ENCODE measurements at regions not wholly inside any gene's neighbourhood (a gene's known extent, or its start where the extent isn't known, plus 50 kb on each side); places are given as distances from the start of the nearest gene placed in this dataset.
"Not testable (repeated sequence)": the region's sequence is repeated elsewhere in the genome, so short reads cannot be mapped to it uniquely, and the experiment has no call there.

DNA sequence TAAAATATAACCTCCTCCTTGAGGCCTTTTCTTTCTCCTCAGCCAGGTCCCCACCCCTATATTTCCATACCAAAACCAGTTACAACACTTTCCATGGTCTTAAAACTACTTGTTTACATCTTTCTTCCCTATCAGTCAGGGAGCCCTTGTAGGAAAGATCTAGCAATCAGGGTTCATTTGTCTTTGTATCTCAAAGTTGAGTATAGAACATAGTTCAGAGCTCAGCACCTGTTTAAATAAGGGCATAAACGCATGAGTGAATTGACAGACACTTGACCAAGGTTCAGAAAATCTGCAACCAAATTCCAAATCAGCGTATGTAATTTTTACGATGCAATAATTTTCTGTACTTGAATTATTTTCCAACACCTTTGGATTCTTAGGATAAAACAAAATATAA lies 352.2 kb upstream of the MAGEB16 start:
- H3K27ac ChIP-seq, result no peak overlapping the region
- TF ChIP-seq ZFX (IDR thresholded peaks at IDR 0.05), result no peak
- TF ChIP-seq, protein P1, sequence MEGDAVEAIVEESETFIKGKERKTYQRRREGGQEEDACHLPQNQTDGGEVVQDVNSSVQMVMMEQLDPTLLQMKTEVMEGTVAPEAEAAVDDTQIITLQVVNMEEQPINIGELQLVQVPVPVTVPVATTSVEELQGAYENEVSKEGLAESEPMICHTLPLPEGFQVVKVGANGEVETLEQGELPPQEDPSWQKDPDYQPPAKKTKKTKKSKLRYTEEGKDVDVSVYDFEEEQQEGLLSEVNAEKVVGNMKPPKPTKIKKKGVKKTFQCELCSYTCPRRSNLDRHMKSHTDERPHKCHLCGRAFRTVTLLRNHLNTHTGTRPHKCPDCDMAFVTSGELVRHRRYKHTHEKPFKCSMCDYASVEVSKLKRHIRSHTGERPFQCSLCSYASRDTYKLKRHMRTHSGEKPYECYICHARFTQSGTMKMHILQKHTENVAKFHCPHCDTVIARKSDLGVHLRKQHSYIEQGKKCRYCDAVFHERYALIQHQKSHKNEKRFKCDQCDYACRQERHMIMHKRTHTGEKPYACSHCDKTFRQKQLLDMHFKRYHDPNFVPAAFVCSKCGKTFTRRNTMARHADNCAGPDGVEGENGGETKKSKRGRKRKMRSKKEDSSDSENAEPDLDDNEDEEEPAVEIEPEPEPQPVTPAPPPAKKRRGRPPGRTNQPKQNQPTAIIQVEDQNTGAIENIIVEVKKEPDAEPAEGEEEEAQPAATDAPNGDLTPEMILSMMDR (conservative IDR thresholded peaks at IDR 0.05), result no peak

- no peak overlapping the region for H3K27ac ChIP-seq
- no peak for TF ChIP-seq ZFX (IDR thresholded peaks at IDR 0.05)
- TF ChIP-seq, protein P1 (conservative IDR thresholded peaks at IDR 0.05), result no peak
Observed at GRCh38 chrX:35456891-35457290, 341.3 kb upstream of the MAGEB16 start.

DNA sequence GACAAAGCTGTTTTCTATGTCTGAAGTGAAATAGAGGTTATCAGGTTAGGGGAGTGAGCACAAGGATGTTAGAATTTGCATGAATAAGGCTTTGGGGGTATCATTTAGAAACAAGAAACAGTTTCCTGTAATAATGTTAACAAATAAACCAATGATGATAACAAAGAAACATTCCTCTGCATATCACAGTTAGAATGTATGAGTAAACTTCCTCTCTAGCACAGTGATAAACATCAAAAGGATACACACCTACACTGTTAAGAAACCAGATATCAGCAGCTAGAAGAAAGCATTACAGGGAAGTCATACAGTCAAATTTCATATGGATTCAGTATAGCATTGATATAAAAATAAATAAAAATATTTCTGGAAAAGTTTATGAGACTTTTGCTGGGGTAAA lies 340.0 kb upstream of the MAGEB16 start:
- H3K27ac ChIP-seq, result no peak overlapping the region
- no peak for TF ChIP-seq ZFX (IDR thresholded peaks at IDR 0.05)
- TF ChIP-seq, protein P1 (conservative IDR thresholded peaks at IDR 0.05), result no peak

DNA sequence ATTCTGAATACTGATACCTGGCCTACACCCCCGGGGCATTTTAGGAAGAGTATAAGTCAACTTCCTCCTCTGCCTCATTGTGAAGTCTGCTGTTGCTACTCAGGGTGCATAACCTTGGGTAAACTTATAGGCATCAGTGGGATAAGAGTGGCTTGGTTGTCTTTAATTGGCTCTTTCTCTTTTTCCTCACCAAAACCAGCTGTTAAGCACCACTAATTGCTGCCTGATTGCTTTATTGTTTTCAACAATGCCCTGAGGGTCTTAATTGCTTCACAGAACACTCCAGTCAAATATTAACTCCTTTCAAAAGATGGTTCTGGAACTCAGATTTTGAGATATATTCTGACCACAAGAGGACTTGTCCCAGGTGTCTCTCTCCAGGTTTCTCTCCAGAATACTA lies 337.0 kb upstream of the MAGEB16 start:
- no peak for TF ChIP-seq ZFX (IDR thresholded peaks at IDR 0.05)
- no peak overlapping the region for H3K27ac ChIP-seq

GRCh38 chrX:35496671-35497070 lies 301.5 kb upstream of the MAGEB16 start:
- not testable (repeated sequence) for H3K27ac ChIP-seq

GRCh38 chrX:35497453-35497852 lies 300.7 kb upstream of the MAGEB16 start:
- not testable (repeated sequence) for H3K27ac ChIP-seq

DNA sequence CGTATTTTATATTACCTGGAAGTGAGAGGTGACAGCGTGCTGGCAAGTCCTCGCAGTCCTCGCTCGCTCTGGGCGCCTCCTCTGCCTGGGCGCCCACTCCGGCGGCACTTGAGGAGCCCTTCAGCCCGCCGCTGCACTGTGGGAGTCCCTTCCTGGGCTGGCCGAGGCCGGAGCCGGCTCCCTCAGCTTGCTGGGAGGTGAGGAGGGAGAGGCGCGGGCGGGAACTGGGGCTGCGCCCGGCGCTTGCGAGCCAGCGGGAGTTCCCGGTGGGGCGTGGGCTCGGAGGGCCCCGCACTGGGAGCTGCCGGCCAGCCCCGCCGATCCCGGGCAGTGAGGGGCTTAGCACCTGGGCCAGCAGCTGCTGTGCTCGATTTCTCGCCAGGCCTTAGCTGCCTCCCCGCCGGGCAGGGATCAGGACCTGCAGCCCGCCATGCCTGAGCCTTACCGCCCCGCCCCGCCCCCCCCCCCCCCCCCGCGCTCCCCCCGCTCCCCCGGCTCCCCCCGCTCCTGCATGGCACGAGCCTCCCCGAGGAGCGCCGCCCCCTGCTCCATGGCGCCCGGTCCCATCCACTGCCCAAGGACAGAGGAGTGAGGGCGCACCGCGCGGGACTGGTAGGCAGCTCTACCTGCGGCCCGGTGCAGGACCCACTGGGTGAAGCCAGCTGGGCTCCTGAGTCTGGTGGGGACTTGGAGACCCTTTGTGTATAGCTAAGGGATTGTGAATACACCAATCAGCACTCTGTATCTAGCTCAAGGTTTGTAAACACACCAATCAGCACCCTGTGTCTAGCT lies 298.9 kb upstream of the MAGEB16 start:
- TF ChIP-seq, protein P1 (conservative IDR thresholded peaks at IDR 0.05), result no peak
- TF ChIP-seq ZFX (IDR thresholded peaks at IDR 0.05), result no peak
- no peak overlapping the region for H3K27ac ChIP-seq

DNA sequence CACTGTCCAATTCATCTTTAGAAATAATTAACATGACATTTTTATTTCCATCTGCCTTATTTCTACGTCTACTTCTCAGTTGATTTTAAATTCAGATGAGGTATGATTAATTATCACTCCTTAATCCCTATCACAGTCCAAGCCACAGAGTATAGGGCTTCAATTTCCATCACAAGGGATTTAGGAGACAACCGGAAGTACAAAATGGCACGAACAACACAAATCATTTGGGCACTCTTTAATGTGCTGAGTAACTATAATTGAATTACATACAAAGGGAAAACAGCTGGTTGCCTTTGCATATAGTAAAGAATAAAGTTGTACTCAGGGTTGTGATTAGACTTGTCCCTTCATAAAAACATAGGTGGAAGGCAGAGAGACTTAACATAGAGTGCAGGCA lies 290.4 kb upstream of the MAGEB16 start:
- no peak overlapping the region for H3K27ac ChIP-seq
- no peak for TF ChIP-seq ZFX (IDR thresholded peaks at IDR 0.05)
- TF ChIP-seq, protein P1 (conservative IDR thresholded peaks at IDR 0.05), result no peak

- not testable (repeated sequence) for H3K27ac ChIP-seq
Observed at GRCh38 chrX:35548003-35548402, 250.1 kb upstream of the MAGEB16 start.

- no peak for TF ChIP-seq ZFX (IDR thresholded peaks at IDR 0.05)
- TF ChIP-seq, protein P1 (conservative IDR thresholded peaks at IDR 0.05), result no peak
- H3K27ac ChIP-seq, result no peak overlapping the region
Observed at GRCh38 chrX:35557916-35558315, 240.2 kb upstream of the MAGEB16 start.

Data from C4-2B (cell line).